Activated B cell treated with CpG ODN at 0.5 μM for 24 hours (primary cell): ENCODE measurements at regions not wholly inside any gene's neighbourhood (a gene's known extent, or its start where the extent isn't known, plus 50 kb on each side); places are given as distances from the start of the nearest gene placed in this dataset.

Experiments used
- ATAC-seq: fragments of 200-7000 bp; cut with Tn5 transposase; one replicate; pipeline ENCODE4 v1.10.0; 2021; ENCODE audit warnings: low read depth, mild to moderate bottlenecking, moderate library complexity
- CTCF ChIA-PET: fragments of 350-600 bp; sonication (Branson Sonifier 250); formaldehyde crosslinking; loops from one replicate; lab custom pipeline; 2021; ENCODE audit warnings: antibody characterized with exemption; lab: Charles Lee
- POLR2A ChIA-PET: fragments of 350-600 bp; sonication (Branson Sonifier 250); formaldehyde crosslinking; loops from one replicate; lab custom pipeline; 2021; ENCODE audit warnings: antibody characterized with exemption; lab: Charles Lee
- DNase-seq: peaks from one replicate; pipeline ENCODE4 v3.0.0; 2022
- H3K27ac Mint-ChIP-seq: one replicate; pipeline ENCODE4 v1.8.0; 2020; ENCODE audit warnings: mixed read lengths
- H3K27me3 Mint-ChIP-seq: one replicate; pipeline ENCODE4 v1.8.0; 2021; ENCODE audit warnings: mixed read lengths
- H3K36me3 Mint-ChIP-seq: one replicate; pipeline ENCODE4 v1.8.0; 2021; ENCODE audit warnings: low read depth, mixed read lengths
- H3K4me1 Mint-ChIP-seq: one replicate; pipeline ENCODE4 v1.8.0; 2021; ENCODE audit warnings: mixed read lengths
- H3K4me3 Mint-ChIP-seq: one replicate; pipeline ENCODE4 v1.8.0; 2020; ENCODE audit warnings: mild to moderate bottlenecking, mixed read lengths
- H3K9me3 Mint-ChIP-seq: one replicate; pipeline ENCODE4 v1.8.0; 2020; ENCODE audit warnings: mixed read lengths
- intact Hi-C: fragments of 100-400 bp; cut with micrococcal nuclease; formaldehyde crosslinking; loops from one replicate; pipeline ENCODE4 v1.15.1; 2024
- TF ChIP-seq, protein P1 (sequence below): fragments of 200-600 bp; IDR thresholded peaks from one replicate; pipeline ENCODE4 v1.8.0; 2022; ENCODE audit warnings: antibody characterized with exemption, mild to moderate bottlenecking

DNA sequence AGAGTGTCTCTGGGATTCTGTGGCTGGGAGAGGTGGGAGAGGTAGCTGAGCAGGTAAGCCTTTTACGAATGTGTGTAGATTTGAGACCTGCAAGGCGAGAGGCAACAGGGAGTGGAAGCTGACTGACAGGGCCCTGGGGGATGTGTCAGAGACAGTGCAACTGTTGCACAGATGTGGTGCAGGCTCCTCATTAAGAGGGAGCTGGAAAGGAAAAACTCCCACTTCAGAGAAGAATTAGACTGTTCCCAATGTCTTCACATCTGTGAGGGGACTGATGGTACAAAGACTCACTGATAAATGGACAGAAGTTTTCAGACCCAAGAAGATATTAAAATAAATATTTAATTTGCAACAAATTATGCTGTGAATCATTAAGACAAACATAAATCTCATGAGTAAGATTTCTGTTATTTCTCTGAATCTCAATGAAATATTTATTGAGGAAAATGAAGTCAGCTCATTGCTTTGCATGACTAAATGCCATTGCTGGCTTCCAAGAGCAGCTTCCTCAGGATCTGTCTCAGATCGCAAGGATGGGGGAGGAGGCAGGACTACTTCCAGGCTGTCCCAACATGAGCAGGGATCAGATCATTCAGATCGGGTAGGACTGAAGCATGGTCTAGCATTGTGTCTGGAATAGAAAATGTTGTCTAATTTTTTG lies 127.3 kb upstream of the ROPN1 start:
- H3K4me3 Mint-ChIP-seq = no peak overlapping the region
- peaks cover 14% of the 10 kb centered on the region for H3K27me3 Mint-ChIP-seq
- DNase-seq = no peak
- intact Hi-C loops = no loop called here
- ATAC-seq = no peak
- H3K36me3 Mint-ChIP-seq = no peaks in the 10 kb centered on the region
- TF ChIP-seq, protein P1, sequence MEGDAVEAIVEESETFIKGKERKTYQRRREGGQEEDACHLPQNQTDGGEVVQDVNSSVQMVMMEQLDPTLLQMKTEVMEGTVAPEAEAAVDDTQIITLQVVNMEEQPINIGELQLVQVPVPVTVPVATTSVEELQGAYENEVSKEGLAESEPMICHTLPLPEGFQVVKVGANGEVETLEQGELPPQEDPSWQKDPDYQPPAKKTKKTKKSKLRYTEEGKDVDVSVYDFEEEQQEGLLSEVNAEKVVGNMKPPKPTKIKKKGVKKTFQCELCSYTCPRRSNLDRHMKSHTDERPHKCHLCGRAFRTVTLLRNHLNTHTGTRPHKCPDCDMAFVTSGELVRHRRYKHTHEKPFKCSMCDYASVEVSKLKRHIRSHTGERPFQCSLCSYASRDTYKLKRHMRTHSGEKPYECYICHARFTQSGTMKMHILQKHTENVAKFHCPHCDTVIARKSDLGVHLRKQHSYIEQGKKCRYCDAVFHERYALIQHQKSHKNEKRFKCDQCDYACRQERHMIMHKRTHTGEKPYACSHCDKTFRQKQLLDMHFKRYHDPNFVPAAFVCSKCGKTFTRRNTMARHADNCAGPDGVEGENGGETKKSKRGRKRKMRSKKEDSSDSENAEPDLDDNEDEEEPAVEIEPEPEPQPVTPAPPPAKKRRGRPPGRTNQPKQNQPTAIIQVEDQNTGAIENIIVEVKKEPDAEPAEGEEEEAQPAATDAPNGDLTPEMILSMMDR = no peak
- H3K4me1 Mint-ChIP-seq = no peaks in the 10 kb centered on the region
- ChIA-PET POLR2A (no interaction called here), CTCF (no interaction called here)
- H3K9me3 Mint-ChIP-seq = no peaks in the 10 kb centered on the region
- H3K27ac Mint-ChIP-seq = no peak overlapping the region

DNA sequence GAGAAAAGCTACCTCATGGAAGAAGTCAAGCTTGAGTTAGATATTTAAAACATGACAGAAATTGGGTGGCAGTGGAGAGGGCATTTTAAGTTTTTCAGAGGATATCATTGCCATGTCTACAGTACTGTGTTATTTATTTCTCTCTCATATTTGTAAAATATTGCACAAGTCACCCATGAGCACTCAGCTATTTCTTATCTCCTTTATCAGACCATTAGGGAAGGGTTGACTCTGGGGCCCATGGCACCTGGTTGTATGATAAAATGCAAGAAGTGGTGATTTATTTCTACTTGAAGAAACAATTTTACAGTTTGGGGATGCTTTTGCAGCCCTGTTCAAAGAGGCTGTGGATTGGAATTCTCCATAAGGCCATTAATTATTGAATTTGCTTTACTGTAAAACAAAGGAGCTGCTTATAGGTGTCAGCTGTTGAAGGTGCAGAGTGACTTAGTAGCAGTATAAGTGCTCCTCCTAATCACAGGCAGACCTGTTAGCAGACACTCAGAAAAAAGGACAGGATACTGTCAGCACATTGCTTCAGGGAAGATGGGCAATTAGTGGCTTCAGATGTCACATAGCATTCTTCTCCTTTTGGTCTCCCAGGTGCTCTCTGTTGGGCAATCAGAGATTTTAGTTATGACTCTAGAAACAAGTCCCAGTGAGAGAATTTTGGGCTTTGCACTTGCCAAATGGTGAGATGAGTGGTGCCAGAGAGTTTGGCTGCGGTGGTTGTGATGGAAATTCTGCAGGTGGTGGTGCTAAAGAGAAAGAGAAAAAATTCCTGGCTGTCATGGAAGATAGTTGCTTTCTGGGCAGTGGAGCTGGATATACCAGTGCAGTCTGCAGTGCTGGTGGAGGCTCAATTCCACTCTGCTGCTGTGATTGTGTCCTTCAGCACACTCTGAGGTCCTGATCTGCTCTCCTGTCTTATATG lies 129.7 kb upstream of the ROPN1 start:
- ATAC-seq = no peak
- POLR2A ChIA-PET = no interaction called here

DNA sequence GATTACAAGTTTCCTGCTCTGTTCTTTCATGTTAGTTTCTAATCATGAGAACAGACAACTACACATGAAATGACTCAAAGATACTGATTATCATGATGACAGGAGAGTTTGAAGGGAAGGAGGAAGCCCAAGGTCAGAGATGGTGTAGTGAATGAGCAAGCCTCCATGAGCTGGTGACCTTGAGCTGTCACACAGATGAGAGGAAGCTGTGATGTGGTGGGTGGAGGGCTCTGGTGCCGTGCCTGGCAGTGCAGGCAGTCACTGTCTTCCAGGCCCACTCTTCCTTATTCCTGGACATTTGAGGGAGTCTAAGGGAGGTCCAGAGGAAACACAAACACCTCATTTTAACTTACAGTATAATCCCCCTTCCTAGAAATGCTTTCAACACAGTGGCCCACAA lies 133.4 kb upstream of the ROPN1 start:
- CTCF ChIA-PET = no interaction called here
- no peaks in the 10 kb centered on the region for H3K9me3 Mint-ChIP-seq
- no peaks in the 10 kb centered on the region for H3K36me3 Mint-ChIP-seq
- intact Hi-C loops = no loop called here
- DNase-seq (no peak), ATAC-seq (no peak)
- TF ChIP-seq, protein P1 = no peak
- H3K4me1 Mint-ChIP-seq = no peaks in the 10 kb centered on the region
- POLR2A ChIA-PET = no interaction called here
- no peak overlapping the region for H3K4me3 Mint-ChIP-seq
- no peak overlapping the region for H3K27ac Mint-ChIP-seq
- H3K27me3 Mint-ChIP-seq = peaks cover 15% of the 10 kb centered on the region

More for the DNA sequence above, 129.7 kb upstream of the ROPN1 start:
- Mint-ChIP-seq H3K27ac (no peak overlapping the region), H3K4me1 (no peaks in the 10 kb centered on the region), H3K4me3 (no peak overlapping the region), H3K36me3 (no peaks in the 10 kb centered on the region), H3K27me3 (peaks cover 14% of the 10 kb centered on the region), H3K9me3 (no peaks in the 10 kb centered on the region)
- CTCF ChIA-PET = no interaction called here
- intact Hi-C loops = no loop called here
- DNase-seq = no peak
- TF ChIP-seq, protein P1 = no peak

DNA sequence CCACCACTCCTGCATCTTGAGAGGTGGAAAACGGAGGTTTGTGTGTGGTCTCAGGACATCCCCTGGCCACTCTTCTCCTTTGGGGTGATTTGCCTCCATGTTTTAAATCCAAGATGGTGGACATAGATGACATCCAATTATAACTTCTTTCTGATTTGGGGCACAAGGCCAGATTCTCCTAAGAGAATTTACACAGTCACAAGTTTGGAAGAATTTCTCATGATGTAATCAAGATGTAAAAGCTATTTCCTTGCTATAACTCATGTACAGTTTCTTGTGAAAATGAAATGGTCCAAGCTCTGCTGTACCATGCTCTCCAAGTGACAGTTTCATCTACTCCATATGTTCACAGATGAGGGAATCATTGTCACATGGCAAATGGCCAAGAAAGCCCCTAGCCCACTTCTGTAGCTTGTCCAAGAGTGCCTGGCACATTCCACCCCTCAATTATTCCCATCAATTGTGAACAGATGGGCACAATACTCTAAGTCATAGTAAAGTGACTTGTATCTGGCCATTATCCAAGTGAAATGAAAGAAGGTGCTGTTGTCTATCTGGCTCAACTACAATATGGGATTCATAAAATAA lies 134.6 kb upstream of the ROPN1 start:
- ATAC-seq (no peak), DNase-seq (no peak)
- ChIA-PET CTCF (no interaction called here), POLR2A (no interaction called here)
- H3K27ac Mint-ChIP-seq = no peak overlapping the region
- H3K4me1 Mint-ChIP-seq = no peaks in the 10 kb centered on the region
- no peaks in the 10 kb centered on the region for H3K36me3 Mint-ChIP-seq
- H3K27me3 Mint-ChIP-seq = peaks cover 24% of the 10 kb centered on the region
- intact Hi-C loops = no loop called here
- TF ChIP-seq, protein P1 = no peak
- H3K9me3 Mint-ChIP-seq = no peaks in the 10 kb centered on the region
- H3K4me3 Mint-ChIP-seq = no peak overlapping the region

DNA sequence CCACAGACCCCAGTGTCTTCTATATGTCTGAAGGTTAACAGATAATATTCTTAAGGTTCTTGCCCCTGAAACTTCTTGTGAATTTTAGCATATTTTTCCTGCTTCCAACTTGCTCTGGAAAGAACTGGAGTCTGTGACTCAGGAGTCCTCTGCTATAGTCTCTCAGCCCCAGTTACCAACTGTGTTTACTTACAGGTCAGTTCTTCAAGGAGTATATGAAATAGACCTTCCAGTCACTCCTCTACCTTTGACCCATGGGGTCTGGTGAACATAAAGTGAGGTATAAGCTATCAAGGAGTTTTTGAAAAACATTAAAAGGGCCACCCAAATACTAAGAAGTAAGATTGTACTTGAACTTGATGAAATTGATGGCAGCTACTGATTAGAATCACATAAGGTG lies 139.2 kb upstream of the ROPN1 start:
- Mint-ChIP-seq H3K9me3 (no peaks in the 10 kb centered on the region), H3K36me3 (no peaks in the 10 kb centered on the region), H3K27ac (no peak overlapping the region), H3K4me1 (no peaks in the 10 kb centered on the region), H3K4me3 (no peak overlapping the region), H3K27me3 (peaks cover 31% of the 10 kb centered on the region)
- intact Hi-C loops = no loop called here
- POLR2A ChIA-PET = no interaction called here
- CTCF ChIA-PET = no interaction called here
- no peak for DNase-seq
- ATAC-seq = no peak
- TF ChIP-seq, protein P1 = no peak
